Loucy (cell line): ENCODE measurements at regions not wholly inside any gene's neighbourhood (a gene's known extent, or its start where the extent isn't known, plus 50 kb on each side); places are given as distances from the start of the nearest gene placed in this dataset.

Source experiments
- H2AFZ ChIP-seq: fragments of 200-600 bp; sonication (generic); 2 replicates; pipeline ENCODE4 v1.6.0; 2016; ENCODE audit warnings: antibody characterized with exemption, mild to moderate bottlenecking, low read length, moderate library complexity
- H3F3A ChIP-seq: fragments of 200-600 bp; 2 replicates; pipeline ENCODE4 v1.6.0; 2016; ENCODE audit warnings: antibody characterized with exemption, low read depth, mild to moderate bottlenecking
- H3K27me3 ChIP-seq: fragments of 200-600 bp; sonication (generic); 2 replicates; pipeline ENCODE4 v1.6.1; 2014; ENCODE audit warnings: low read length, mild to moderate bottlenecking; ENCODE audit not compliant: insufficient read depth, poor library complexity, severe bottlenecking
- H3K36me3 ChIP-seq: fragments of 200-600 bp; sonication (generic); 2 replicates; pipeline ENCODE4 v1.6.1; 2016; ENCODE audit warnings: low read length; ENCODE audit not compliant: insufficient read depth
- H3K4me1 ChIP-seq: fragments of 200-600 bp; sonication (generic); 2 replicates; pipeline ENCODE4 v1.5.1; 2014; ENCODE audit warnings: low read length, mild to moderate bottlenecking; ENCODE audit not compliant: insufficient read depth, poor library complexity, severe bottlenecking
- H3K4me2 ChIP-seq: fragments of 200-600 bp; sonication (generic); 2 replicates; pipeline ENCODE4 v1.6.0; 2014; ENCODE audit warnings: antibody characterized with exemption, low read length, low read depth, mild to moderate bottlenecking; ENCODE audit not compliant: poor library complexity, severe bottlenecking
- H3K4me3 ChIP-seq: fragments of 200-600 bp; sonication (generic); 2 replicates; pipeline ENCODE4 v1.5.1; 2014; ENCODE audit warnings: low read length, mild to moderate bottlenecking, mixed read lengths; ENCODE audit not compliant: poor library complexity, severe bottlenecking
- H3K79me2 ChIP-seq: fragments of 200-600 bp; sonication (generic); 2 replicates; pipeline ENCODE4 v1.6.1; 2014; ENCODE audit warnings: low read length; ENCODE audit not compliant: insufficient read depth
- H3K9ac ChIP-seq: fragments of 200-600 bp; sonication (generic); 2 replicates; pipeline ENCODE4 v1.6.0; 2014; ENCODE audit warnings: mild to moderate bottlenecking, low read depth, low read length, moderate library complexity; ENCODE audit not compliant: poor library complexity, severe bottlenecking
- H3K9me2 ChIP-seq: fragments of 200-600 bp; sonication (generic); replicated peaks from 2 replicates; pipeline ENCODE4 v1.6.1; 2016; ENCODE audit warnings: low read depth, low read length, mixed read lengths
- H3K9me3 ChIP-seq: fragments of 200-600 bp; sonication (generic); 2 replicates; pipeline ENCODE4 v1.6.1; 2014; ENCODE audit warnings: mild to moderate bottlenecking, antibody characterized with exemption, low read length, low read depth; ENCODE audit not compliant: insufficient read depth
- H4K20me1 ChIP-seq: fragments of 200-600 bp; sonication (generic); 2 replicates; pipeline ENCODE4 v1.6.0; 2014; ENCODE audit warnings: antibody characterized with exemption, low read length, mild to moderate bottlenecking; ENCODE audit not compliant: insufficient read depth, poor library complexity, severe bottlenecking
- EZH2phosphoT487 ChIP-seq: fragments of 200-600 bp; IDR thresholded peaks from 2 replicates; pipeline ENCODE4 v1.6.1; 2018; ENCODE audit warnings: antibody characterized with exemption, mild to moderate bottlenecking, moderate library complexity, borderline replicate concordance
- TF ChIP-seq, protein P1 (sequence below): fragments of 200-600 bp; sonication (generic); conservative IDR thresholded peaks from 2 replicates; pipeline ENCODE4 v1.5.1; 2014; ENCODE audit warnings: mild to moderate bottlenecking, antibody characterized with exemption, low read length

DNA sequence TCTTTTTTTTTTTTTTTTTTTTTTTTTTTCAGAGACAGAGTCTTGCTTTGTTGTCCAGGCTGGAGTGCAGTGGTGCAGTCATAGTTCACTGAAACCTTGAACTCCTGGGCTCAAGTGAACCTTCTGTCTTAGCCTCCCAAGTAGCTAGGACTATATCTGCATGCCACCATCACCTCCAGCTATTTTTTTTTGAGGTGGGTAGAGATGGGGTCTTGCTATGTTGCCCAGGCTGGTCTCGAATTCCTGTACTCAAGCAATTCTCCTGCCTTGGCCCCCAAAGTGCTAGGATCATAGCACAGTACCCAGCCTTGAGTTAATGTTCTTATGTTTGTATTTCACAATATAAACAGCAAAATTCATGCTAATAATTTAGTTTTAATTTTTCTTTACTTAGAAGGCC is 62.9 kb upstream of the IGFBP2 start:
- Histone ChIP-seq H3K9ac (no peak overlapping the region), H3K9me3 (no peaks in the 10 kb centered on the region), H3K27me3 (peaks cover 47% of the 10 kb centered on the region), H3K36me3 (no peaks in the 10 kb centered on the region), H2AFZ (no peak overlapping the region), H3K9me2 (no peaks in the 10 kb centered on the region), H3K4me1 (no peaks in the 10 kb centered on the region), H3K4me3 (no peak overlapping the region), H3K79me2 (no peaks in the 10 kb centered on the region), H4K20me1 (no peaks in the 10 kb centered on the region), H3K4me2 (no peak overlapping the region), H3F3A (no peaks in the 10 kb centered on the region)
- no peak for TF ChIP-seq EZH2phosphoT487
- TF ChIP-seq, protein P1, sequence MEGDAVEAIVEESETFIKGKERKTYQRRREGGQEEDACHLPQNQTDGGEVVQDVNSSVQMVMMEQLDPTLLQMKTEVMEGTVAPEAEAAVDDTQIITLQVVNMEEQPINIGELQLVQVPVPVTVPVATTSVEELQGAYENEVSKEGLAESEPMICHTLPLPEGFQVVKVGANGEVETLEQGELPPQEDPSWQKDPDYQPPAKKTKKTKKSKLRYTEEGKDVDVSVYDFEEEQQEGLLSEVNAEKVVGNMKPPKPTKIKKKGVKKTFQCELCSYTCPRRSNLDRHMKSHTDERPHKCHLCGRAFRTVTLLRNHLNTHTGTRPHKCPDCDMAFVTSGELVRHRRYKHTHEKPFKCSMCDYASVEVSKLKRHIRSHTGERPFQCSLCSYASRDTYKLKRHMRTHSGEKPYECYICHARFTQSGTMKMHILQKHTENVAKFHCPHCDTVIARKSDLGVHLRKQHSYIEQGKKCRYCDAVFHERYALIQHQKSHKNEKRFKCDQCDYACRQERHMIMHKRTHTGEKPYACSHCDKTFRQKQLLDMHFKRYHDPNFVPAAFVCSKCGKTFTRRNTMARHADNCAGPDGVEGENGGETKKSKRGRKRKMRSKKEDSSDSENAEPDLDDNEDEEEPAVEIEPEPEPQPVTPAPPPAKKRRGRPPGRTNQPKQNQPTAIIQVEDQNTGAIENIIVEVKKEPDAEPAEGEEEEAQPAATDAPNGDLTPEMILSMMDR = no peak

DNA sequence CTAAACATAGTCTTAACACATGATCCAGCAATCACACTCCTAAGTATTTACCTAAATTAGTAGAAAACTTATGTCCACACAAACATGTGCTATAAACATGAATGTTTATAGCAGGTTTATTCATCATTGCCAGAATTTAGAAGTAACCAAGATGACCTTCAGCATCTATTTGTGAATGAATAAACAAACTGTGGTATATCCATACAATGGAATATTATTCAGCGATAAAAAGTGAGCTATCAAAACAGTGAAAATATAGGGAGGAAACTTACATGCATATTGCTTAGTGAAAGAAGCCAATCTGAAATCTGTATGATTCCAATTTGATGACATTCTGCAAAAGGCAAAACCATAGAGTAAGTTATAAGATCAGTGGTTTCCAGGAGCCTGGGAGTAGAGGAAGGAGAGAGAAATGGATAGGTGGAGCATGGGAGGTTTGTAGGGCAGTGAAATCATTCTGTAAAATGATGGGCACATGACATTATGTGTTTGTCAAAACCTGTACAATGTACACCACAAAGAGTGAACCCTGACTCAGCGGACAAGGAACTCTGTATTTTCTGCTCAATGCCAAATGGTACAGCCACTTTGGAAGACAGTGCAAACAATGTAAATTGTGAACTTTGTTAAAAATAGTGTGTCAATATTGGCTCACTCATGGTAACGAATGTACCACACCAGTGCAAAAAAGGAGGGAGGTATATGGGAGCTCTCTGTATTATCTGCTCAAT is 61.9 kb upstream of the IGFBP2 start:
- Histone ChIP-seq H2AFZ (no peak overlapping the region), H3K79me2 (no peaks in the 10 kb centered on the region), H3K36me3 (no peaks in the 10 kb centered on the region), H4K20me1 (no peaks in the 10 kb centered on the region), H3K9me2 (no peaks in the 10 kb centered on the region), H3K9ac (no peak overlapping the region), H3F3A (no peaks in the 10 kb centered on the region), H3K4me2 (no peak overlapping the region), H3K4me3 (no peak overlapping the region), H3K27me3 (peaks cover 51% of the 10 kb centered on the region), H3K4me1 (peaks cover under 1% of the 10 kb centered on the region), H3K9me3 (no peaks in the 10 kb centered on the region)
- no peak for TF ChIP-seq EZH2phosphoT487
- TF ChIP-seq, protein P1 = no peak

DNA sequence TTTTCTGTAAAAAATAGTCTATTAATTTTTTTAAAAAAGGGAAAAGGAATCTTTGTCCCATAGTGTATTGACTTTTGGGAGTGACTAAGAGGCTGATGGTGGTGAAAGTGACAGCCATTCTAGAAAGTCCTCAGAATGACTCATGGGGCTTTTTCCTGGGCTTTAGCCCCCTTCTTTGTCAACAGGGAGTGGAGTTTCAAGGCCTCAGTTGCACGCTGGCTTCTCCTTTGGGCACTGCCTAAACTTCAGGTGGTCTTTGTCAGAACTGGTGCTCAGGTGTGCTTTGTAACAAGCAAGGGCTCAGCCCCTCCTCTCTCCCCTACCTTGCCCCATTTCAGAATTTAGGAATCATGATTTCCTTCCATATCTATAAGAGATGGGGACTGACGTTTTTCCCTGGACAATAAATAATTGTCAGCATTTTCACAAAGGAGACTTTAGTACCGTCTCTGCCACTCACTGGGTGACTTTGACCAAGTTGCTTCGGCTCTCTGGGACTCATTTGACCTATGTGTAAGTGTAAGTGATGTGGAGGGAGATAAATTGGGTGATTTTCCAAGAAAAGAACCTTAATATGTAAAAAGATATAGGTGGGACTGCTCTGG is 61.2 kb upstream of the IGFBP2 start:
- peaks cover 51% of the 10 kb centered on the region for H3K27me3 ChIP-seq
- no peaks in the 10 kb centered on the region for H3F3A ChIP-seq
- no peaks in the 10 kb centered on the region for H3K79me2 ChIP-seq
- no peaks in the 10 kb centered on the region for H3K36me3 ChIP-seq
- H3K9ac ChIP-seq = no peak overlapping the region
- TF ChIP-seq, protein P1 = no peak
- TF ChIP-seq EZH2phosphoT487 = no peak
- no peaks in the 10 kb centered on the region for H4K20me1 ChIP-seq
- H3K4me1 ChIP-seq = peaks cover 7% of the 10 kb centered on the region
- H3K4me2 ChIP-seq = no peak overlapping the region
- no peak overlapping the region for H3K4me3 ChIP-seq
- H3K9me3 ChIP-seq = no peaks in the 10 kb centered on the region
- H2AFZ ChIP-seq = no peak overlapping the region
- no peaks in the 10 kb centered on the region for H3K9me2 ChIP-seq
